MM.1S (cell line): ENCODE measurements at regions not wholly inside any gene's neighbourhood (a gene's known extent, or its start where the extent isn't known, plus 50 kb on each side); places are given as distances from the start of the nearest gene placed in this dataset.

Source experiments
- EZH2 ChIP-seq: fragments of 300-600 bp; sonication (generic); optimal IDR thresholded peaks from 2 replicates; pipeline ENCODE3; 2017; ENCODE audit warnings: low read depth, mild to moderate bottlenecking, antibody characterized with exemption, low read length, mixed read lengths
- EZH2phosphoT487 ChIP-seq: fragments of 300-600 bp; sonication (generic); IDR thresholded peaks from 2 replicates; pipeline ENCODE4 v1.6.1; 2018; ENCODE audit warnings: antibody characterized with exemption, low read length
- TF ChIP-seq, protein P1 (sequence below): fragments of 300-600 bp; sonication (generic); IDR thresholded peaks from 2 replicates; pipeline ENCODE4 v1.5.1; 2016; ENCODE audit warnings: antibody characterized with exemption, low read length, mixed read lengths

DNA sequence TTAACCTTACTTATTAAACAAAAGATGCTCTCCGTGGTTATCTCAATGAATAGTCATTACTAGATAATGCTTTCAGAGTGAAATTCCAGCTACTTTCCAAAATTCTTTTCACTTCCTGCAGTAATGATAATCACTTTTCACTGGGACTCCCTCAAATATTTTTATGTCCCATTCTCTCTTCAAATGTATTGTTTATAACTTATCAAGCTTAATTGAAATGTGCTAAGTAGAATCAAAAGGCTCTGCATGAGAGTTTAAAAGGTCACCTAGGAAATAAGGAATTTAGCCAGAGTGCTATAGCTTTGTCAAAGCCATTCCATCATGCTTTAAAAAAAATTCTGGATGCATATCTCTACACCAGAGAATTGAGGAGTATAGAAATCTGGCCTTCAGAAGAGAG lies 106.4 kb downstream of the ODF2L start:
- TF ChIP-seq, protein P1, sequence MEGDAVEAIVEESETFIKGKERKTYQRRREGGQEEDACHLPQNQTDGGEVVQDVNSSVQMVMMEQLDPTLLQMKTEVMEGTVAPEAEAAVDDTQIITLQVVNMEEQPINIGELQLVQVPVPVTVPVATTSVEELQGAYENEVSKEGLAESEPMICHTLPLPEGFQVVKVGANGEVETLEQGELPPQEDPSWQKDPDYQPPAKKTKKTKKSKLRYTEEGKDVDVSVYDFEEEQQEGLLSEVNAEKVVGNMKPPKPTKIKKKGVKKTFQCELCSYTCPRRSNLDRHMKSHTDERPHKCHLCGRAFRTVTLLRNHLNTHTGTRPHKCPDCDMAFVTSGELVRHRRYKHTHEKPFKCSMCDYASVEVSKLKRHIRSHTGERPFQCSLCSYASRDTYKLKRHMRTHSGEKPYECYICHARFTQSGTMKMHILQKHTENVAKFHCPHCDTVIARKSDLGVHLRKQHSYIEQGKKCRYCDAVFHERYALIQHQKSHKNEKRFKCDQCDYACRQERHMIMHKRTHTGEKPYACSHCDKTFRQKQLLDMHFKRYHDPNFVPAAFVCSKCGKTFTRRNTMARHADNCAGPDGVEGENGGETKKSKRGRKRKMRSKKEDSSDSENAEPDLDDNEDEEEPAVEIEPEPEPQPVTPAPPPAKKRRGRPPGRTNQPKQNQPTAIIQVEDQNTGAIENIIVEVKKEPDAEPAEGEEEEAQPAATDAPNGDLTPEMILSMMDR: no peak
- TF ChIP-seq EZH2: no peak
- TF ChIP-seq EZH2phosphoT487: no peak
